ENCODE measurements at regions not wholly inside any gene's neighbourhood (a gene's known extent, or its start where the extent isn't known, plus 50 kb on each side); places are given as distances from the start of the nearest gene placed in this dataset.

- TF ChIP-seq RCOR1 (IDR thresholded peaks at IDR 0.05; ENCODE audit: insufficient replicate concordance, low read length), result no peak
- no peak for TF ChIP-seq RFX5 (IDR thresholded peaks at IDR 0.05; ENCODE audit: low read depth, low read length)
- TF ChIP-seq CTCF (conservative IDR thresholded peaks at IDR 0.05; ENCODE audit: low read depth, low read length), result no peak
- no peak for TF ChIP-seq POLR2A (IDR thresholded peaks at IDR 0.05; ENCODE audit: low read depth, low read length)
- no peak for TF ChIP-seq SMC3 (IDR thresholded peaks at IDR 0.05; ENCODE audit: low read depth, low read length)
- no peak for TF ChIP-seq ELK1 (IDR thresholded peaks at IDR 0.05; ENCODE audit: borderline replicate concordance, low read depth, low read length)
- no peak for TF ChIP-seq MAZ (IDR thresholded peaks at IDR 0.05; ENCODE audit: borderline replicate concordance, low read depth, low read length)
- no peak for TF ChIP-seq MXI1 (IDR thresholded peaks at IDR 0.05; ENCODE audit: borderline replicate concordance, low read depth, low read length)
Measured at GRCh38 chr7:119890631-119891030, 382.3 kb upstream of the KCND2 start.

Data from IMR-90 (cell line).